ENCODE measurements at regions not wholly inside any gene's neighbourhood (a gene's known extent, or its start where the extent isn't known, plus 50 kb on each side); places are given as distances from the start of the nearest gene placed in this dataset.

GRCh38 chr9:118554987-118555386, 814.2 kb downstream of the BRINP1 start:
- H3K4me3 Mint-ChIP-seq, result no peak overlapping the region
- no peaks in the 10 kb centered on the region for H3K27me3 Mint-ChIP-seq (ENCODE audit: low read depth)
- peaks cover 9% of the 10 kb centered on the region for H3K9me3 Mint-ChIP-seq
- no peaks in the 10 kb centered on the region for H3K4me1 Mint-ChIP-seq (ENCODE audit: low read depth)
- no peak overlapping the region for H3K27ac Mint-ChIP-seq
- no peak for DNase-seq (ENCODE audit: low spot score)
- H3K36me3 Mint-ChIP-seq (ENCODE audit: low read depth), result no peaks in the 10 kb centered on the region

- H3K36me3 Mint-ChIP-seq (ENCODE audit: low read depth), result no peaks in the 10 kb centered on the region
- no peaks in the 10 kb centered on the region for H3K27me3 Mint-ChIP-seq (ENCODE audit: low read depth)
- no peak overlapping the region for H3K27ac Mint-ChIP-seq
- no peak overlapping the region for H3K4me3 Mint-ChIP-seq
- H3K4me1 Mint-ChIP-seq (ENCODE audit: low read depth), result no peaks in the 10 kb centered on the region
- DNase-seq (ENCODE audit: low spot score), result no peak
- peaks cover 9% of the 10 kb centered on the region for H3K9me3 Mint-ChIP-seq
Measured at GRCh38 chr9:118558026-118558425, 811.2 kb downstream of the BRINP1 start.

- H3K36me3 Mint-ChIP-seq (ENCODE audit: low read depth), result no peaks in the 10 kb centered on the region
- H3K27me3 Mint-ChIP-seq (ENCODE audit: low read depth), result no peaks in the 10 kb centered on the region
- no peak overlapping the region for H3K4me3 Mint-ChIP-seq
- no peak overlapping the region for H3K27ac Mint-ChIP-seq
- H3K9me3 Mint-ChIP-seq, result peaks cover 9% of the 10 kb centered on the region
- no peaks in the 10 kb centered on the region for H3K4me1 Mint-ChIP-seq (ENCODE audit: low read depth)
- DNase-seq (ENCODE audit: low spot score), result no peak
Measured at GRCh38 chr9:118558891-118559290, 810.3 kb downstream of the BRINP1 start.

- Mint-ChIP-seq H3K27ac (no peak overlapping the region), H3K4me3 (no peak overlapping the region), H3K36me3 (ENCODE audit: low read depth) (no peaks in the 10 kb centered on the region), H3K27me3 (ENCODE audit: low read depth) (no peaks in the 10 kb centered on the region), H3K4me1 (ENCODE audit: low read depth) (no peaks in the 10 kb centered on the region), H3K9me3 (peaks cover 9% of the 10 kb centered on the region)
- DNase-seq (ENCODE audit: low spot score), result no peak
Measured at GRCh38 chr9:118561051-118561450, 808.2 kb downstream of the BRINP1 start.

- no peak overlapping the region for H3K4me3 Mint-ChIP-seq
- no peaks in the 10 kb centered on the region for H3K9me3 Mint-ChIP-seq
- H3K4me1 Mint-ChIP-seq (ENCODE audit: low read depth), result no peaks in the 10 kb centered on the region
- H3K27ac Mint-ChIP-seq, result no peak overlapping the region
- no peaks in the 10 kb centered on the region for H3K36me3 Mint-ChIP-seq (ENCODE audit: low read depth)
- DNase-seq (ENCODE audit: low spot score), result no peak
- no peaks in the 10 kb centered on the region for H3K27me3 Mint-ChIP-seq (ENCODE audit: low read depth)
Measured at GRCh38 chr9:118563677-118564076, 805.6 kb downstream of the BRINP1 start.

- H3K27ac Mint-ChIP-seq, result no peak overlapping the region
- H3K27me3 Mint-ChIP-seq (ENCODE audit: low read depth), result no peaks in the 10 kb centered on the region
- H3K4me3 Mint-ChIP-seq, result no peak overlapping the region
- no peak for DNase-seq (ENCODE audit: low spot score)
- H3K9me3 Mint-ChIP-seq, result no peaks in the 10 kb centered on the region
- H3K4me1 Mint-ChIP-seq (ENCODE audit: low read depth), result no peaks in the 10 kb centered on the region
- no peaks in the 10 kb centered on the region for H3K36me3 Mint-ChIP-seq (ENCODE audit: low read depth)
Measured at GRCh38 chr9:118567861-118568260, 801.4 kb downstream of the BRINP1 start.

GRCh38 chr9:118568704-118569103, 800.5 kb downstream of the BRINP1 start:
- Mint-ChIP-seq H3K4me1 (ENCODE audit: low read depth) (no peaks in the 10 kb centered on the region), H3K9me3 (no peaks in the 10 kb centered on the region), H3K4me3 (no peak overlapping the region), H3K36me3 (ENCODE audit: low read depth) (no peaks in the 10 kb centered on the region), H3K27me3 (ENCODE audit: low read depth) (no peaks in the 10 kb centered on the region), H3K27ac (no peak overlapping the region)
- no peak for DNase-seq (ENCODE audit: low spot score)

- Mint-ChIP-seq H3K27ac (no peak overlapping the region), H3K4me3 (no peak overlapping the region), H3K9me3 (no peaks in the 10 kb centered on the region), H3K27me3 (ENCODE audit: low read depth) (no peaks in the 10 kb centered on the region), H3K4me1 (ENCODE audit: low read depth) (no peaks in the 10 kb centered on the region), H3K36me3 (ENCODE audit: low read depth) (no peaks in the 10 kb centered on the region)
- no peak for DNase-seq (ENCODE audit: low spot score)
Measured at GRCh38 chr9:118569148-118569547, 800.1 kb downstream of the BRINP1 start.

GRCh38 chr9:118570066-118570465, 799.2 kb downstream of the BRINP1 start:
- Mint-ChIP-seq H3K27ac (no peak overlapping the region), H3K4me3 (no peak overlapping the region), H3K4me1 (ENCODE audit: low read depth) (no peaks in the 10 kb centered on the region), H3K36me3 (ENCODE audit: low read depth) (no peaks in the 10 kb centered on the region), H3K9me3 (no peaks in the 10 kb centered on the region), H3K27me3 (ENCODE audit: low read depth) (no peaks in the 10 kb centered on the region)
- DNase-seq (ENCODE audit: low spot score), result no peak

- no peak for DNase-seq (ENCODE audit: low spot score)
- Mint-ChIP-seq H3K27ac (no peak overlapping the region), H3K4me3 (no peak overlapping the region), H3K27me3 (ENCODE audit: low read depth) (no peaks in the 10 kb centered on the region), H3K36me3 (ENCODE audit: low read depth) (no peaks in the 10 kb centered on the region), H3K4me1 (ENCODE audit: low read depth) (no peaks in the 10 kb centered on the region), H3K9me3 (peaks cover 6% of the 10 kb centered on the region)
Measured at GRCh38 chr9:118575341-118576070, 793.7 kb downstream of the BRINP1 start.

GRCh38 chr9:118577121-118577520, 792.1 kb downstream of the BRINP1 start:
- no peak for DNase-seq (ENCODE audit: low spot score)
- H3K27ac Mint-ChIP-seq, result no peak overlapping the region
- H3K36me3 Mint-ChIP-seq (ENCODE audit: low read depth), result no peaks in the 10 kb centered on the region
- H3K9me3 Mint-ChIP-seq, result peaks cover 6% of the 10 kb centered on the region
- H3K27me3 Mint-ChIP-seq (ENCODE audit: low read depth), result no peaks in the 10 kb centered on the region
- H3K4me1 Mint-ChIP-seq (ENCODE audit: low read depth), result no peaks in the 10 kb centered on the region
- H3K4me3 Mint-ChIP-seq, result no peak overlapping the region

GRCh38 chr9:118578467-118578866, 790.8 kb downstream of the BRINP1 start:
- peaks cover 10% of the 10 kb centered on the region for H3K9me3 Mint-ChIP-seq
- no peaks in the 10 kb centered on the region for H3K36me3 Mint-ChIP-seq (ENCODE audit: low read depth)
- H3K27ac Mint-ChIP-seq, result no peak overlapping the region
- no peak for DNase-seq (ENCODE audit: low spot score)
- no peaks in the 10 kb centered on the region for H3K4me1 Mint-ChIP-seq (ENCODE audit: low read depth)
- no peaks in the 10 kb centered on the region for H3K27me3 Mint-ChIP-seq (ENCODE audit: low read depth)
- H3K4me3 Mint-ChIP-seq, result no peak overlapping the region

- Mint-ChIP-seq H3K9me3 (peaks cover 21% of the 10 kb centered on the region), H3K36me3 (ENCODE audit: low read depth) (no peaks in the 10 kb centered on the region), H3K4me1 (ENCODE audit: low read depth) (no peaks in the 10 kb centered on the region)
Measured at GRCh38 chr9:118583414-118583813, 785.8 kb downstream of the BRINP1 start.

GRCh38 chr9:118586978-118587377, 782.3 kb downstream of the BRINP1 start:
- Mint-ChIP-seq H3K27ac (no peak overlapping the region), H3K36me3 (ENCODE audit: low read depth) (no peaks in the 10 kb centered on the region), H3K27me3 (ENCODE audit: low read depth) (no peaks in the 10 kb centered on the region), H3K9me3 (peaks cover 21% of the 10 kb centered on the region), H3K4me3 (no peak overlapping the region), H3K4me1 (ENCODE audit: low read depth) (no peaks in the 10 kb centered on the region)
- DNase-seq (ENCODE audit: low spot score), result no peak

More at GRCh38 chr9:118583414-118583813, 785.8 kb downstream of the BRINP1 start:
- Mint-ChIP-seq H3K27ac (no peak overlapping the region), H3K27me3 (ENCODE audit: low read depth) (no peaks in the 10 kb centered on the region), H3K4me3 (no peak overlapping the region)
- no peak for DNase-seq (ENCODE audit: low spot score)

- Mint-ChIP-seq H3K27me3 (ENCODE audit: low read depth) (no peaks in the 10 kb centered on the region), H3K36me3 (ENCODE audit: low read depth) (no peaks in the 10 kb centered on the region), H3K4me1 (ENCODE audit: low read depth) (no peaks in the 10 kb centered on the region), H3K9me3 (no peaks in the 10 kb centered on the region), H3K27ac (no peak overlapping the region), H3K4me3 (no peak overlapping the region)
- DNase-seq (ENCODE audit: low spot score), result no peak
Measured at GRCh38 chr9:118594428-118594827, 774.8 kb downstream of the BRINP1 start.

All from T-helper 2 cell treated with Interferon-gamma antibody and Interleukin-4, amounts not matched to agents 5 μg/mL and 100 μg/mL, for 36 hours (primary cell).